Smooth muscle cell (in vitro differentiated cells): ENCODE measurements at regions not wholly inside any gene's neighbourhood (a gene's known extent, or its start where the extent isn't known, plus 50 kb on each side); places are given as distances from the start of the nearest gene placed in this dataset.

Experiments
- DNase-seq: peaks from one replicate; lab custom pipeline; 2025; ENCODE audit not compliant: unreplicated experiment; lab: John Stamatoyannopoulos, UW
- H2AFZ ChIP-seq: fragments of 200-600 bp; sonication (generic); 2 replicates; pipeline ENCODE4 v1.6.0; 2016; ENCODE audit warnings: antibody characterized with exemption, low read depth, mild to moderate bottlenecking
- H3F3A ChIP-seq: fragments of 200-600 bp; sonication (generic); 2 replicates; pipeline ENCODE4 v1.6.0; 2017; ENCODE audit warnings: antibody characterized with exemption, low read depth
- H3K27ac ChIP-seq: fragments of 200-600 bp; sonication (generic); 2 replicates; pipeline ENCODE4 v1.5.1; 2016; ENCODE audit warnings: low read depth, mild to moderate bottlenecking
- H3K27me3 ChIP-seq: fragments of 200-600 bp; sonication (generic); 2 replicates; pipeline ENCODE4 v1.6.1; 2016; ENCODE audit warnings: low read depth, mild to moderate bottlenecking
- H3K36me3 ChIP-seq: fragments of 200-600 bp; sonication (generic); 2 replicates; pipeline ENCODE4 v1.5.1; 2016; ENCODE audit warnings: low read depth
- H3K4me1 ChIP-seq: fragments of 200-600 bp; sonication (generic); 2 replicates; pipeline ENCODE4 v1.5.1; 2016; ENCODE audit warnings: low read depth
- H3K4me2 ChIP-seq: fragments of 200-600 bp; sonication (generic); 2 replicates; pipeline ENCODE4 v1.6.0; 2016; ENCODE audit warnings: mild to moderate bottlenecking
- H3K4me3 ChIP-seq: fragments of 200-600 bp; sonication (generic); 2 replicates; pipeline ENCODE4 v1.5.1; 2016; ENCODE audit warnings: mild to moderate bottlenecking
- H3K79me2 ChIP-seq: fragments of 200-600 bp; sonication (generic); 2 replicates; pipeline ENCODE4 v1.6.0; 2016; ENCODE audit warnings: low read depth, mild to moderate bottlenecking
- H3K9ac ChIP-seq: fragments of 200-600 bp; sonication (generic); 2 replicates; pipeline ENCODE4 v1.6.0; 2016; ENCODE audit warnings: low read depth
- H3K9me3 ChIP-seq: fragments of 200-600 bp; sonication (generic); replicated peaks from 2 replicates; pipeline ENCODE4 v1.5.1; 2016; ENCODE audit warnings: low read depth
- H4K20me1 ChIP-seq: fragments of 200-600 bp; sonication (generic); 2 replicates; pipeline ENCODE4 v1.6.0; 2016; ENCODE audit warnings: low read depth
- WGBS: methylation state at CpG from one replicate; pipeline ENCODE4 v1.1.7; 2016; ENCODE audit warnings: low lambda C conversion rate; 5-methylcytosine and 5-hydroxymethylcytosine counted together
- TF ChIP-seq, protein P1 (sequence below): fragments of 200-600 bp; sonication (generic); IDR thresholded peaks from 2 replicates; pipeline ENCODE4 v1.5.1; 2017; ENCODE audit warnings: borderline replicate concordance, mild to moderate bottlenecking, antibody characterized with exemption; ENCODE audit not compliant: insufficient read depth, poor library complexity, severe bottlenecking

DNA sequence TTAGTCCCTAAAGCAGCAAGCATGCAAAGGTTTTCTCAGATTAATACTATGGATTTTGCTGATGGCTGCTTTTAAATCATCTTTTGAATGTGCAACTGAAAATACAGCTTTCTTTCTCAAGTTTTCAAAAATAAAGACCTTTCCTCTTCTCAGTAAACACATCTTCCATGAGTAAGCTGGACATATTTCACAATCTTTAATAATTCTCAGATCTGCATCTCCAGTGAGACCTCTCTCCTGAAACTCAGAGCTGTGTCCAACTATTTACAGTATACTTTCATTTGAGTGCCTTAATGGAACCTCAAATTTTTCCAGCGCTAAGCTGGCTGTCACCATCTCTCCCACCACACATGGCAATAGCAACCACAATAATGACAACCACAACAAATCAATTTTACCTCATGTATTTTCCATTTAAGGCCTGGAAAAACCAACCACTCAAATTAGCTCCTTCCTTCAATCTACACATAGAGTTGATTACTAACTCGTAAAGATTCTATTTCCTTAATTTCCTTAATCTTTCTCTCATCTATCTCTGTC is 192.4 kb upstream of the RPL34 start:
- WGBS: 85% methylated on average over 2 of the region's 2 CpGs

GRCh38 chr4:108426493-108426892 is 193.9 kb upstream of the RPL34 start:
- H3K79me2 ChIP-seq: no peaks in the 10 kb centered on the region
- H3K9ac ChIP-seq: no peak overlapping the region
- no peaks in the 10 kb centered on the region for H4K20me1 ChIP-seq
- WGBS: 40% methylated on average over 3 of the region's 3 CpGs
- H3K9me3 ChIP-seq: no peaks in the 10 kb centered on the region
- TF ChIP-seq, protein P1, sequence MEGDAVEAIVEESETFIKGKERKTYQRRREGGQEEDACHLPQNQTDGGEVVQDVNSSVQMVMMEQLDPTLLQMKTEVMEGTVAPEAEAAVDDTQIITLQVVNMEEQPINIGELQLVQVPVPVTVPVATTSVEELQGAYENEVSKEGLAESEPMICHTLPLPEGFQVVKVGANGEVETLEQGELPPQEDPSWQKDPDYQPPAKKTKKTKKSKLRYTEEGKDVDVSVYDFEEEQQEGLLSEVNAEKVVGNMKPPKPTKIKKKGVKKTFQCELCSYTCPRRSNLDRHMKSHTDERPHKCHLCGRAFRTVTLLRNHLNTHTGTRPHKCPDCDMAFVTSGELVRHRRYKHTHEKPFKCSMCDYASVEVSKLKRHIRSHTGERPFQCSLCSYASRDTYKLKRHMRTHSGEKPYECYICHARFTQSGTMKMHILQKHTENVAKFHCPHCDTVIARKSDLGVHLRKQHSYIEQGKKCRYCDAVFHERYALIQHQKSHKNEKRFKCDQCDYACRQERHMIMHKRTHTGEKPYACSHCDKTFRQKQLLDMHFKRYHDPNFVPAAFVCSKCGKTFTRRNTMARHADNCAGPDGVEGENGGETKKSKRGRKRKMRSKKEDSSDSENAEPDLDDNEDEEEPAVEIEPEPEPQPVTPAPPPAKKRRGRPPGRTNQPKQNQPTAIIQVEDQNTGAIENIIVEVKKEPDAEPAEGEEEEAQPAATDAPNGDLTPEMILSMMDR: no peak
- peak overlapping the region; percentile 84 for H3K27ac ChIP-seq
- H3K4me3 ChIP-seq: no peak overlapping the region
- H3K27me3 ChIP-seq: no peaks in the 10 kb centered on the region
- peaks cover 3% of the 10 kb centered on the region for H3K4me1 ChIP-seq
- H3K4me2 ChIP-seq: peak overlapping the region; percentile 76
- no peak for DNase-seq
- peaks cover 13% of the 10 kb centered on the region for H3F3A ChIP-seq
- no peaks in the 10 kb centered on the region for H3K36me3 ChIP-seq
- no peak overlapping the region for H2AFZ ChIP-seq

More for the DNA sequence above, 192.4 kb upstream of the RPL34 start:
- H3K4me2 ChIP-seq: peak overlapping the region; percentile 16
- H3K79me2 ChIP-seq: no peaks in the 10 kb centered on the region
- no peaks in the 10 kb centered on the region for H3K27me3 ChIP-seq
- DNase-seq: no peak
- H3K9ac ChIP-seq: no peak overlapping the region
- H4K20me1 ChIP-seq: no peaks in the 10 kb centered on the region
- no peaks in the 10 kb centered on the region for H3K36me3 ChIP-seq
- no peak overlapping the region for H2AFZ ChIP-seq
- peak overlapping the region; percentile 5 for H3K27ac ChIP-seq
- TF ChIP-seq, protein P1: no peak
- H3K4me3 ChIP-seq: no peak overlapping the region
- no peaks in the 10 kb centered on the region for H3K9me3 ChIP-seq
- H3F3A ChIP-seq: peaks cover 16% of the 10 kb centered on the region
- H3K4me1 ChIP-seq: peaks cover 3% of the 10 kb centered on the region

DNA sequence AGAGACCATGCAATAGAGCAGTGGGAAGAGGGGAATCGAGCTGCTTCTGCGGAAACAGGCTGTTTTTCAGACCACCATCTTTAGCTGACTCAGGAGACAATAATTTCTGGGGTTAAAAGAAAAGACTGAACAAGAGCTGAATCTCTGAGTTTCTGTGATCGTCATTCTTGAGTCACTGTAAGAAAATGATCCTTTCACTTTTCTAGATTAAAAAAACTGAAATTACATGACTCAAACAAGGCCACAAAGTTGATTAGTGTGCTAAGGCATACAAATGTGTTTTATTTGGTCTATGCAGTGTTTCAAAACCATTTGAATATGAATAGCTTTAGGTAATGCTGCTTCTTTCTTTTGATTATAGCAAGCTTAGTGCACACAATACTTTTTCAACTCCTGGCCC is 194.4 kb upstream of the RPL34 start:
- Histone ChIP-seq H3F3A (peaks cover 13% of the 10 kb centered on the region), H3K27me3 (no peaks in the 10 kb centered on the region), H3K4me3 (no peak overlapping the region), H3K79me2 (no peaks in the 10 kb centered on the region), H4K20me1 (no peaks in the 10 kb centered on the region), H3K4me1 (peaks cover 3% of the 10 kb centered on the region), H3K9me3 (no peaks in the 10 kb centered on the region), H3K36me3 (no peaks in the 10 kb centered on the region), H3K9ac (no peak overlapping the region), H3K4me2 (peak overlapping the region; percentile 76), H2AFZ (no peak overlapping the region), H3K27ac (peak overlapping the region; percentile 84)
- 13% methylated on average over 3 of the region's 3 CpGs for WGBS
- TF ChIP-seq, protein P1: no peak
- no peak for DNase-seq

DNA sequence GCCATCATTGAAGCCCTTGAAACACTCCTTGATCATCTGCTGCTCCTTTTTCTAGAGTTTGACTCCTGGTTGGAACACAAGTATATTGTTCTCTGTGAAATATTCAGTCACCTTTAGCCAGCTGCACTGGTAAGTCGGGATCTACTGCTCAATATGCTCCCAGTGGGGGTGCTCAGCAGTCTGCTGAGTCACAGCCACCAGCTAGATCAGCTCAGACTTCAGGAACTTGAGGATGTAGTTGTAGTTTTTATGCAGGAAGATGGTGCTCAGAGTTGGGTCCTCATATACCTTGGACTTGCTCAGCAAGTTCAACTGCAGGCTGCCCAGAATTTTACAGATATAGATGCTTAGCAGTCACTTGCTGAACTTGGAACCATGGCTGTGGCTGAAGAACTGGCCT is 202.5 kb upstream of the RPL34 start:
- no peak overlapping the region for H3K4me2 ChIP-seq
- 72% methylated on average over 1 of the region's 1 CpG for WGBS
- no peaks in the 10 kb centered on the region for H3K27me3 ChIP-seq
- H3F3A ChIP-seq: no peaks in the 10 kb centered on the region
- H3K9ac ChIP-seq: no peak overlapping the region
- H3K4me3 ChIP-seq: no peak overlapping the region
- H3K79me2 ChIP-seq: no peaks in the 10 kb centered on the region
- H2AFZ ChIP-seq: no peak overlapping the region
- no peak overlapping the region for H3K27ac ChIP-seq
- TF ChIP-seq, protein P1: no peak
- H4K20me1 ChIP-seq: no peaks in the 10 kb centered on the region
- no peaks in the 10 kb centered on the region for H3K4me1 ChIP-seq
- no peaks in the 10 kb centered on the region for H3K36me3 ChIP-seq
- no peaks in the 10 kb centered on the region for H3K9me3 ChIP-seq
- DNase-seq: no peak
